Vagina (tissue), 2 donors: ENCODE measurements at regions not wholly inside any gene's neighbourhood (a gene's known extent, or its start where the extent isn't known, plus 50 kb on each side); places are given as distances from the start of the nearest gene placed in this dataset.

ENCODE experiments used
- POLR2A ChIP-seq, 2 donors: fragments of 450-650 bp; IDR thresholded peaks; one replicate each; pipeline ENCODE4 v1.6.1; 2017; ENCODE audit warnings: antibody characterized with exemption in 2 of 2, mild to moderate bottlenecking in 2 of 2, moderate library complexity in 2 of 2
- POLR2AphosphoS5 ChIP-seq, 2 donors: sonication (generic); formaldehyde crosslinking; IDR thresholded peaks; one replicate each; pipeline ENCODE4 v1.9.0; 2017; ENCODE audit warnings: antibody characterized with exemption in 2 of 2, mild to moderate bottlenecking in 2 of 2, low read depth in 1 of 2; ENCODE audit not compliant: insufficient read depth in 1 of 2
- TF ChIP-seq, protein P1 (sequence below), 3 experiments: fragments of 450-650 bp in 2 of 3; fragments of 200-600 bp in 1 of 3; sonication (generic) in 1 of 3; IDR thresholded peaks; one replicate each; pipeline ENCODE4 v1.5.1; 2017 to 2019; ENCODE audit warnings: antibody characterized with exemption in 3 of 3, mild to moderate bottlenecking in 2 of 3, moderate library complexity in 2 of 3

DNA sequence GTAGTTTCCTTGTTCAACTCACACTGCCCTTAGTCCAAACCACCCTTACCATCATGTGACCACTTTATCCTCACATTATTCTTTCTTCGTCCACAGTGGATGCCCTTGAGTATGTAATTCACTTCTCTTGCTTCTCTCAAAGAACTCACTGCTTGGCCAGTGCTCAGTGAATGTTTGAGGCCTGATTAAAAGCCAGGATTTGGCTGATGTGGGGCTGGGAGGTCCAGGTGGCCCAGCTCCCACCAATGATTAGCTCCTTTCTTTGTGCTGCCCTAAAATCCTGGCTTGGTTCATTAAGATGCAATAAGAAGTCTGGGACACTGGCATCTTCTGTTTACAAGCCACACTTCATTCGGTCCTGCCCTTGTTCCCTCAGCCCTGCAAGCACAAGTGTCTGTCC lies 97.8 kb upstream of the CELF4 start:
- TF ChIP-seq, protein P1, sequence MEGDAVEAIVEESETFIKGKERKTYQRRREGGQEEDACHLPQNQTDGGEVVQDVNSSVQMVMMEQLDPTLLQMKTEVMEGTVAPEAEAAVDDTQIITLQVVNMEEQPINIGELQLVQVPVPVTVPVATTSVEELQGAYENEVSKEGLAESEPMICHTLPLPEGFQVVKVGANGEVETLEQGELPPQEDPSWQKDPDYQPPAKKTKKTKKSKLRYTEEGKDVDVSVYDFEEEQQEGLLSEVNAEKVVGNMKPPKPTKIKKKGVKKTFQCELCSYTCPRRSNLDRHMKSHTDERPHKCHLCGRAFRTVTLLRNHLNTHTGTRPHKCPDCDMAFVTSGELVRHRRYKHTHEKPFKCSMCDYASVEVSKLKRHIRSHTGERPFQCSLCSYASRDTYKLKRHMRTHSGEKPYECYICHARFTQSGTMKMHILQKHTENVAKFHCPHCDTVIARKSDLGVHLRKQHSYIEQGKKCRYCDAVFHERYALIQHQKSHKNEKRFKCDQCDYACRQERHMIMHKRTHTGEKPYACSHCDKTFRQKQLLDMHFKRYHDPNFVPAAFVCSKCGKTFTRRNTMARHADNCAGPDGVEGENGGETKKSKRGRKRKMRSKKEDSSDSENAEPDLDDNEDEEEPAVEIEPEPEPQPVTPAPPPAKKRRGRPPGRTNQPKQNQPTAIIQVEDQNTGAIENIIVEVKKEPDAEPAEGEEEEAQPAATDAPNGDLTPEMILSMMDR (IDR thresholded peaks at IDR 0.05), result no peak
- TF ChIP-seq POLR2AphosphoS5 (IDR thresholded peaks at IDR 0.05; ENCODE audit: insufficient read depth in 1 of 2, low read depth in 1 of 2) (no peak), POLR2A (IDR thresholded peaks at IDR 0.05) (no peak)
